Kidney (tissue), 13 donors: ENCODE measurements at regions not wholly inside any gene's neighbourhood (a gene's known extent, or its start where the extent isn't known, plus 50 kb on each side); places are given as distances from the start of the nearest gene placed in this dataset.
A peak's percentile ranks its signal among the peaks of the same experiment; 100 is the strongest.

Experiments
- DNase-seq, 5 donors: peaks; one replicate each; pipeline ENCODE4 v3.0.0-alpha.2; 2013 to 2020
- FAIRE-seq: peaks from 2 replicates; lab custom pipeline; 2012; peaks lifted over from hg19 to GRCh38; lab: Jason Lieb, UNC
- H3K27ac ChIP-seq, 2 donors: one replicate each; pipeline ENCODE4 v1.7.0; 2013; ENCODE audit warnings: low read depth in 2 of 2, low read length in 2 of 2, inconsistent platforms in 1 of 2
- H3K27me3 ChIP-seq: one replicate; pipeline ENCODE4 v1.7.1; 2013; ENCODE audit warnings: low read length, inconsistent platforms; ENCODE audit not compliant: control insufficient read depth, insufficient read depth
- H3K36me3 ChIP-seq, 3 donors: one replicate each; pipeline versions ENCODE4 v1.7.0 to v1.7.1; 2013; ENCODE audit warnings: low read length in 3 of 3, control low read depth in 1 of 3, inconsistent platforms in 1 of 3; ENCODE audit not compliant: insufficient read depth in 3 of 3, control insufficient read depth in 2 of 3
- H3K4me1 ChIP-seq, 3 donors: one replicate each; pipeline versions ENCODE4 v1.7.0 to v1.7.1; 2013; ENCODE audit warnings: low read length in 3 of 3, inconsistent platforms in 1 of 3, low read depth in 1 of 3; ENCODE audit not compliant: control insufficient read depth in 2 of 3, insufficient read depth in 2 of 3
- H3K4me3 ChIP-seq, 3 donors: one replicate each; pipeline versions ENCODE4 v1.7.0 to v1.8.1; 2013; ENCODE audit warnings: low read length in 3 of 3, control low read depth in 1 of 3, inconsistent platforms in 1 of 3
- H3K9ac ChIP-seq, 3 donors: one replicate each; pipeline versions ENCODE4 v1.7.0 to v1.7.1; 2013; ENCODE audit warnings: low read length in 3 of 3, control low read depth in 1 of 3, inconsistent platforms in 1 of 3
- H3K9me3 ChIP-seq, 3 donors: one replicate each; pipeline versions ENCODE4 v1.7.0 to v1.7.1; 2013; ENCODE audit warnings: low read length in 3 of 3, control low read depth in 1 of 3, inconsistent platforms in 1 of 3; ENCODE audit not compliant: control insufficient read depth in 2 of 3, insufficient read depth in 1 of 3
- CTCF ChIP-seq: IDR thresholded peaks from 3 replicates; pipeline ENCODE4 v1.5.1; 2012; ENCODE audit warnings: mild to moderate bottlenecking, moderate library complexity, borderline replicate concordance; ENCODE audit not compliant: insufficient read depth; ENCODE audit errors: extremely low read depth
- intact Hi-C: fragments of 100-400 bp; cut with DNase I; formaldehyde crosslinking; loops from one replicate; pipeline ENCODE4 v1.11.1; 2022
- donor health status: control.
- donor health status: control.
- donor health status: control.
- donor health status: control.
- donor health status: control.
- donor health status: DM: yes; HTN: yes; CAD: no.
- donor health status: Normal renal cell carcinoma (clear cell type).

GRCh38 chr14:89576145-89576927 is 159.3 kb upstream of the FOXN3 start:
- Histone ChIP-seq H3K4me3 (no peak overlapping the region), H3K9me3 (no peaks in the 10 kb centered on the region), H3K4me1 (peaks cover 0 to 3% (median 0%) of the 10 kb centered on the region in 3 donors), H3K36me3 (no peaks in the 10 kb centered on the region), H3K27ac (no peak overlapping the region), H3K9ac (no peak overlapping the region), H3K27me3 (no peaks in the 10 kb centered on the region)
- FAIRE-seq (no peak), DNase-seq (peak in 3 of 5 donors; percentile 66 to 91 (median 84))
- no peak for TF ChIP-seq CTCF
- intact Hi-C loops, result no loop called here

GRCh38 chr14:89575386-89576061 is 158.5 kb upstream of the FOXN3 start:
- intact Hi-C loops, result no loop called here
- DNase-seq (peak in 1 of 5 donors; percentile 42), FAIRE-seq (no peak)
- no peak for TF ChIP-seq CTCF
- H3K27ac ChIP-seq, result no peak overlapping the region
- H3K4me3 ChIP-seq, result no peak overlapping the region
- H3K36me3 ChIP-seq, result no peaks in the 10 kb centered on the region
- no peak overlapping the region for H3K9ac ChIP-seq
- H3K27me3 ChIP-seq, result no peaks in the 10 kb centered on the region
- H3K9me3 ChIP-seq, result no peaks in the 10 kb centered on the region
- peaks cover 0 to 3% (median 0%) of the 10 kb centered on the region in 3 donors for H3K4me1 ChIP-seq

GRCh38 chr14:89574420-89574819 is 157.4 kb upstream of the FOXN3 start:
- no peak for TF ChIP-seq CTCF
- no peak overlapping the region for H3K4me3 ChIP-seq
- no peaks in the 10 kb centered on the region for H3K36me3 ChIP-seq
- H3K9me3 ChIP-seq, result no peaks in the 10 kb centered on the region
- intact Hi-C loops, result no loop called here
- H3K27ac ChIP-seq, result no peak overlapping the region
- H3K27me3 ChIP-seq, result no peaks in the 10 kb centered on the region
- H3K4me1 ChIP-seq, result peaks cover 0 to 3% (median 2%) of the 10 kb centered on the region in 3 donors
- FAIRE-seq (no peak), DNase-seq (no peak)
- H3K9ac ChIP-seq, result no peak overlapping the region
